Body of pancreas (tissue), 4 donors: ENCODE measurements at regions not wholly inside any gene's neighbourhood (a gene's known extent, or its start where the extent isn't known, plus 50 kb on each side); places are given as distances from the start of the nearest gene placed in this dataset.

Source experiments
- ATAC-seq: fragments of 150-250 bp; one replicate; pipeline ENCODE4 v1.9.1; 2016
- DNase-seq, 4 donors: peaks; one replicate each; pipeline ENCODE4 v3.0.0-alpha.2; 2019
- H3K27ac ChIP-seq, 4 donors: fragments of 200-600 bp; sonication (generic); 1 replicate in 3 of 4; 2 replicates in 1 of 4; pipeline versions ENCODE4 v1.5.1 to v1.6.1; 2016 to 2019; ENCODE audit warnings: mild to moderate bottlenecking in 1 of 4, mixed read lengths in 1 of 4, moderate library complexity in 1 of 4
- H3K27me3 ChIP-seq, 2 donors: fragments of 200-600 bp; sonication (generic); one replicate each; pipeline ENCODE4 v1.6.0; 2016; ENCODE audit warnings: mild to moderate bottlenecking in 1 of 2
- H3K36me3 ChIP-seq, 2 donors: fragments of 200-600 bp; sonication (generic); replicated peaks in 1 of 2; 2 replicates each; pipeline ENCODE4 v1.5.1; 2016; ENCODE audit warnings: low read depth in 2 of 2; ENCODE audit not compliant: insufficient read depth in 1 of 2
- H3K4me1 ChIP-seq: fragments of 200-600 bp; sonication (generic); one replicate; pipeline ENCODE4 v1.6.0; 2016
- H3K4me3 ChIP-seq, 2 donors: fragments of 200-600 bp; sonication (generic); 1 replicate in 1 of 2; 2 replicates in 1 of 2; pipeline ENCODE4 v1.5.1; 2016 to 2019
- H3K9me3 ChIP-seq, 3 donors: fragments of 200-600 bp; sonication (generic); 1 replicate in 2 of 3; 2 replicates in 1 of 3; pipeline ENCODE4 v1.5.1; 2016
- CTCF ChIP-seq, 7 experiments: fragments of 450-650 bp in 4 of 7; fragments of 200-600 bp in 3 of 7; sonication (generic) in 3 of 7; IDR thresholded peaks; one replicate each; pipeline ENCODE4 v1.5.1; 2016 to 2019; ENCODE audit warnings: antibody characterized with exemption in 7 of 7
- POLR2A ChIP-seq, 3 donors: fragments of 450-650 bp; IDR thresholded peaks; one replicate each; pipeline ENCODE4 v1.6.1; 2016; ENCODE audit warnings: antibody characterized with exemption in 3 of 3, mild to moderate bottlenecking in 2 of 3
- WGBS, 2 donors: methylation state at CpG; one replicate each; pipeline ENCODE4 v1.1.5; 2017; 5-methylcytosine and 5-hydroxymethylcytosine counted together
- intact Hi-C: fragments of 100-400 bp; cut with DNase I; formaldehyde crosslinking; loops from one replicate; pipeline ENCODE4 v1.15.1; 2023

- ATAC-seq, result peak; percentile 27
- no peak for TF ChIP-seq POLR2A (IDR thresholded peaks at IDR 0.05)
- TF ChIP-seq CTCF (IDR thresholded peaks at IDR 0.05), result no peak
Observed at GRCh38 chr9:107784235-107784958, 294.8 kb upstream of the KLF4 start.

GRCh38 chr9:107782789-107783188, 293.2 kb upstream of the KLF4 start:
- H3K36me3 ChIP-seq, result no peaks in the 10 kb centered on the region
- ATAC-seq (no peak), DNase-seq (no peak)
- H3K4me1 ChIP-seq, result no peaks in the 10 kb centered on the region
- WGBS, 2 donors, result 81 to 89% methylated on average over 4 of the region's 4 CpGs
- intact Hi-C loops, result no loop called here
- no peak overlapping the region for H3K4me3 ChIP-seq
- H3K27ac ChIP-seq, result no peak overlapping the region
- TF ChIP-seq CTCF (IDR thresholded peaks at IDR 0.05) (no peak), POLR2A (IDR thresholded peaks at IDR 0.05) (no peak)
- no peaks in the 10 kb centered on the region for H3K9me3 ChIP-seq
- H3K27me3 ChIP-seq, result no peaks in the 10 kb centered on the region

More at GRCh38 chr9:107784235-107784958, 294.8 kb upstream of the KLF4 start:
- Histone ChIP-seq H3K36me3 (no peaks in the 10 kb centered on the region), H3K4me1 (no peaks in the 10 kb centered on the region), H3K27me3 (no peaks in the 10 kb centered on the region), H3K9me3 (no peaks in the 10 kb centered on the region), H3K27ac (no peak overlapping the region), H3K4me3 (no peak overlapping the region)
- WGBS, 2 donors, result 40 to 50% methylated on average over 11 to 12 of the region's 12 CpGs
- intact Hi-C loops, result no loop called here
- DNase-seq, result peak in 2 of 4 donors; percentile 26 to 33

- H3K4me3 ChIP-seq, result no peak overlapping the region
- no peaks in the 10 kb centered on the region for H3K9me3 ChIP-seq
- DNase-seq (no peak), ATAC-seq (no peak)
- no peaks in the 10 kb centered on the region for H3K27me3 ChIP-seq
- no peaks in the 10 kb centered on the region for H3K36me3 ChIP-seq
- intact Hi-C loops, result no loop called here
- H3K27ac ChIP-seq, result no peak overlapping the region
- WGBS, 2 donors, result 32 to 45% methylated on average over 3 of the region's 3 CpGs
- no peak for TF ChIP-seq CTCF (IDR thresholded peaks at IDR 0.05)
- TF ChIP-seq POLR2A (IDR thresholded peaks at IDR 0.05), result no peak
- H3K4me1 ChIP-seq, result no peaks in the 10 kb centered on the region
Observed at GRCh38 chr9:107782381-107782780, 292.8 kb upstream of the KLF4 start.

- intact Hi-C loops, result no loop called here
- H3K36me3 ChIP-seq, result no peaks in the 10 kb centered on the region
- 16 to 39% methylated on average over 3 of the region's 3 CpGs for WGBS, 2 donors
- DNase-seq, result no peak
- no peak overlapping the region for H3K27ac ChIP-seq
- no peak overlapping the region for H3K4me3 ChIP-seq
- TF ChIP-seq CTCF (IDR thresholded peaks at IDR 0.05) (no peak), POLR2A (IDR thresholded peaks at IDR 0.05) (no peak)
- H3K9me3 ChIP-seq, result no peaks in the 10 kb centered on the region
- H3K27me3 ChIP-seq, result no peaks in the 10 kb centered on the region
- no peak for ATAC-seq
- no peaks in the 10 kb centered on the region for H3K4me1 ChIP-seq
Observed at GRCh38 chr9:107780960-107781359, 291.4 kb upstream of the KLF4 start.

- TF ChIP-seq CTCF (IDR thresholded peaks at IDR 0.05) (no peak), POLR2A (IDR thresholded peaks at IDR 0.05) (no peak)
- no peak for ATAC-seq
Observed at GRCh38 chr9:107779731-107780130, 290.2 kb upstream of the KLF4 start.

More at GRCh38 chr9:107779731-107780130, 290.2 kb upstream of the KLF4 start:
- 44 to 58% methylated on average over 3 of the region's 3 CpGs for whole genome bisulfite sequencing, 2 donors
- no peak for DNase-seq
- no peaks in the 10 kb centered on the region for H3K9me3 ChIP-seq
- intact Hi-C loops, result no loop called here
- H3K36me3 ChIP-seq, result no peaks in the 10 kb centered on the region
- no peak overlapping the region for H3K27ac ChIP-seq
- H3K4me3 ChIP-seq, result no peak overlapping the region
- no peaks in the 10 kb centered on the region for H3K27me3 ChIP-seq
- no peaks in the 10 kb centered on the region for H3K4me1 ChIP-seq
